Tibial artery (tissue), 4 donors: ENCODE measurements at regions not wholly inside any gene's neighbourhood (a gene's known extent, or its start where the extent isn't known, plus 50 kb on each side); places are given as distances from the start of the nearest gene placed in this dataset.

ENCODE experiments used
- DNase-seq, 2 donors: peaks; one replicate each; pipeline ENCODE4 v3.0.0-alpha.2; 2019
- H3K27ac ChIP-seq, 2 donors: fragments of 200-600 bp; sonication (generic) in 1 of 2; 1 replicate in 1 of 2; 2 replicates in 1 of 2; pipeline ENCODE4 v1.5.1; 2018 to 2019; ENCODE audit warnings: mild to moderate bottlenecking in 1 of 2
- H3K27me3 ChIP-seq, 2 donors: fragments of 200-600 bp; sonication (generic) in 1 of 2; one replicate each; pipeline versions ENCODE4 v1.5.1 to v1.6.0; 2016 to 2019
- H3K36me3 ChIP-seq, 3 donors: fragments of 200-600 bp; sonication (generic) in 2 of 3; one replicate each; pipeline ENCODE4 v1.5.1; 2016 to 2019; ENCODE audit warnings: mild to moderate bottlenecking in 2 of 3
- H3K4me1 ChIP-seq, 4 donors: fragments of 200-600 bp; sonication (generic) in 2 of 4; 1 replicate in 3 of 4; 2 replicates in 1 of 4; pipeline ENCODE4 v1.5.1; 2016 to 2019
- H3K4me3 ChIP-seq, 2 donors: fragments of 200-600 bp; sonication (generic) in 1 of 2; 1 replicate in 1 of 2; 2 replicates in 1 of 2; pipeline ENCODE4 v1.5.1; 2018 to 2019; ENCODE audit warnings: mild to moderate bottlenecking in 2 of 2
- H3K9me3 ChIP-seq, 3 donors: fragments of 200-600 bp; sonication (generic) in 1 of 3; one replicate each; pipeline ENCODE4 v1.5.1; 2016 to 2019
- CTCF ChIP-seq, 2 experiments: fragments of 200-600 bp in 1 of 2; fragments of 450-650 bp in 1 of 2; IDR thresholded peaks; one replicate each; pipeline ENCODE4 v1.5.1; 2017 to 2019; ENCODE audit warnings: antibody characterized with exemption in 2 of 2, mild to moderate bottlenecking in 1 of 2, moderate library complexity in 1 of 2
- intact Hi-C: fragments of 100-400 bp; cut with DNase I; formaldehyde crosslinking; loops from one replicate; pipeline ENCODE4 v1.15.0; 2023; ENCODE audit warnings: low total_unique reads

- intact Hi-C loops: no loop called here
- Histone ChIP-seq H3K4me1 (no peaks in the 10 kb centered on the region), H3K4me3 (no peak overlapping the region), H3K9me3 (peaks cover 0 to 7% (median 6%) of the 10 kb centered on the region in 3 donors), H3K27me3 (peaks cover 0 to 11% of the 10 kb centered on the region in 2 donors), H3K36me3 (no peaks in the 10 kb centered on the region), H3K27ac (no peak overlapping the region)
- no peak for DNase-seq
- no peak for TF ChIP-seq CTCF (IDR thresholded peaks at IDR 0.05)
Observed at GRCh38 chr2:216315802-216316603, 56.3 kb downstream of the MARCHF4 start.

GRCh38 chr2:216312441-216312840 lies 59.8 kb downstream of the MARCHF4 start:
- Histone ChIP-seq H3K9me3 (peaks cover 0 to 7% (median 6%) of the 10 kb centered on the region in 3 donors), H3K4me3 (no peak overlapping the region), H3K4me1 (no peaks in the 10 kb centered on the region), H3K27me3 (peaks cover 0 to 11% of the 10 kb centered on the region in 2 donors), H3K36me3 (no peaks in the 10 kb centered on the region), H3K27ac (no peak overlapping the region)
- TF ChIP-seq CTCF (IDR thresholded peaks at IDR 0.05): no peak
- DNase-seq: no peak
- intact Hi-C loops: no loop called here

- Histone ChIP-seq H3K27me3 (no peaks in the 10 kb centered on the region), H3K36me3 (no peaks in the 10 kb centered on the region), H3K9me3 (no peaks in the 10 kb centered on the region), H3K4me1 (no peaks in the 10 kb centered on the region), H3K27ac (no peak overlapping the region), H3K4me3 (no peak overlapping the region)
- DNase-seq: no peak
- TF ChIP-seq CTCF (IDR thresholded peaks at IDR 0.05): no peak
- intact Hi-C loops: no loop called here
Observed at GRCh38 chr2:216308576-216308975, 63.7 kb downstream of the MARCHF4 start.

GRCh38 chr2:216307496-216307895 lies 64.8 kb downstream of the MARCHF4 start:
- no peak for TF ChIP-seq CTCF (IDR thresholded peaks at IDR 0.05)
- no peaks in the 10 kb centered on the region for H3K27me3 ChIP-seq
- H3K36me3 ChIP-seq: no peaks in the 10 kb centered on the region
- no peaks in the 10 kb centered on the region for H3K4me1 ChIP-seq
- H3K4me3 ChIP-seq: no peak overlapping the region
- no peak overlapping the region for H3K27ac ChIP-seq
- no peak for DNase-seq
- intact Hi-C loops: no loop called here
- H3K9me3 ChIP-seq: no peaks in the 10 kb centered on the region

GRCh38 chr2:216306868-216307267 lies 65.4 kb downstream of the MARCHF4 start:
- no peak for DNase-seq
- intact Hi-C loops: no loop called here

More at GRCh38 chr2:216306868-216307267, 65.4 kb downstream of the MARCHF4 start:
- no peak overlapping the region for H3K4me3 ChIP-seq
- no peaks in the 10 kb centered on the region for H3K27me3 ChIP-seq
- H3K27ac ChIP-seq: no peak overlapping the region
- no peaks in the 10 kb centered on the region for H3K9me3 ChIP-seq
- no peaks in the 10 kb centered on the region for H3K4me1 ChIP-seq
- TF ChIP-seq CTCF (IDR thresholded peaks at IDR 0.05): no peak
- H3K36me3 ChIP-seq: no peaks in the 10 kb centered on the region
